SK-N-SH treated with all-trans-retinoic acid at 6 μM for 48 hours (cell line): ENCODE measurements at regions not wholly inside any gene's neighbourhood (a gene's known extent, or its start where the extent isn't known, plus 50 kb on each side); places are given as distances from the start of the nearest gene placed in this dataset.

ENCODE experiments used
- ARNTL ChIP-seq: fragments of 450-650 bp; formaldehyde crosslinking; IDR thresholded peaks from 2 replicates; pipeline ENCODE4 v1.5.0; 2020; ENCODE audit warnings: low read depth, mild to moderate bottlenecking, moderate library complexity, borderline replicate concordance
- GLIS3 ChIP-seq: fragments of 250-450 bp; sonication (Bioruptor Pico); IDR thresholded peaks from 2 replicates; pipeline ENCODE4 v1.5.0; 2020; ENCODE audit warnings: mild to moderate bottlenecking, moderate library complexity
- RARB ChIP-seq: fragments of 250-450 bp; sonication (Bioruptor Pico); IDR thresholded peaks from 2 replicates; pipeline ENCODE4 v1.8.0; 2021; ENCODE audit warnings: mild to moderate bottlenecking, moderate library complexity
- ZFP3 ChIP-seq: fragments of 250-450 bp; sonication (Bioruptor Pico); IDR thresholded peaks from 2 replicates; pipeline ENCODE4 v1.5.0; 2020; ENCODE audit warnings: mild to moderate bottlenecking, moderate library complexity
- TF ChIP-seq, protein P1 (sequence below): fragments of 250-450 bp; sonication (Bioruptor Pico); IDR thresholded peaks from 2 replicates; pipeline ENCODE4 v1.5.1; 2021; ENCODE audit warnings: mild to moderate bottlenecking, moderate library complexity
- TF ChIP-seq, protein P2 (sequence below): fragments of 250-450 bp; sonication (Bioruptor Pico); IDR thresholded peaks from 2 replicates; pipeline ENCODE4 v1.8.0; 2021; ENCODE audit warnings: low read depth, mild to moderate bottlenecking, moderate library complexity, borderline replicate concordance
- TF ChIP-seq, protein P3 (sequence below): fragments of 250-450 bp; sonication (Bioruptor Pico); IDR thresholded peaks from 2 replicates; pipeline ENCODE4 v1.8.0; 2020; ENCODE audit warnings: mild to moderate bottlenecking, moderate library complexity, borderline replicate concordance
- TF ChIP-seq, protein P4 (sequence below): fragments of 250-450 bp; sonication (Bioruptor Pico); IDR thresholded peaks from 2 replicates; pipeline ENCODE4 v1.5.1; 2020; ENCODE audit warnings: low read depth, mild to moderate bottlenecking, moderate library complexity

DNA sequence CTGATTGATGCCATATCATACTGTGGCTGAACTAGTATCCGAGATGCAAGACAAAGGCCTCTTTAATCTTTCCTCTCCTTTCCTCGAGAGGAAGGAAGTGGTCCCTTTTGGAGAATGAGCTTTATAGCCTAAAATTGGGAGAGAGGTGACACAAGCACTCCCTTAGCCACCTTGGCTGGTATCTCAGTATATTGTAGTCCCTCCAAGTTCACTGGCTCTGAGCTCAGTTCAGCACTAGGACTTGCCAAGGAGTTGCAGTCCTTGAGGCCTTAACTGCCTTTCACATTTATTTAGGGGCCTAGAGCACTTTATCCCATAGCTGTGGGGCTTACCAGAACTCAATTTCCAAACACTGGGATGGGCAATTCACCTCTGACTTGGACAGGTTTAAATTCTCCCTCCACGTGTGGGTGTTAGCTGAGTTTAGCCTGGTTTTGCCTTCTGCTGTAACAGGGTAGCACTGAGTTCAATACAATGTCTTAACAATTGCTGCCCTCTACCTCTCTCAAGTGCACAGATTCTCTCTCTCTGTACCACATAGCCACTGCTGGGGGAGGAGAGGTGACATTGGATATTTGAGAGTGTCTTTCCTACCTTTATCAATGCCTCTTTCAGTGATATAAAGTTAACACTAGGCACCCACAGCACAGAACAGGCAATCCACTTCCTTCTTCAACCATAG lies 216.4 kb downstream of the TECRL start:
- TF ChIP-seq ZFP3 (CRISPR knock-in tag) (no peak), RARB (CRISPR knock-in tag) (no peak), ARNTL (CRISPR knock-in tag) (no peak), GLIS3 (no peak)
- TF ChIP-seq, protein P1, sequence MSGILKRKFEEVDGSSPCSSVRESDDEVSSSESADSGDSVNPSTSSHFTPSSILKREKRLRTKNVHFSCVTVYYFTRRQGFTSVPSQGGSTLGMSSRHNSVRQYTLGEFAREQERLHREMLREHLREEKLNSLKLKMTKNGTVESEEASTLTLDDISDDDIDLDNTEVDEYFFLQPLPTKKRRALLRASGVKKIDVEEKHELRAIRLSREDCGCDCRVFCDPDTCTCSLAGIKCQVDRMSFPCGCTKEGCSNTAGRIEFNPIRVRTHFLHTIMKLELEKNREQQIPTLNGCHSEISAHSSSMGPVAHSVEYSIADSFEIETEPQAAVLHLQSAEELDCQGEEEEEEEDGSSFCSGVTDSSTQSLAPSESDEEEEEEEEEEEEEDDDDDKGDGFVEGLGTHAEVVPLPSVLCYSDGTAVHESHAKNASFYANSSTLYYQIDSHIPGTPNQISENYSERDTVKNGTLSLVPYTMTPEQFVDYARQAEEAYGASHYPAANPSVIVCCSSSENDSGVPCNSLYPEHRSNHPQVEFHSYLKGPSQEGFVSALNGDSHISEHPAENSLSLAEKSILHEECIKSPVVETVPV = no peak
- TF ChIP-seq, protein P2, sequence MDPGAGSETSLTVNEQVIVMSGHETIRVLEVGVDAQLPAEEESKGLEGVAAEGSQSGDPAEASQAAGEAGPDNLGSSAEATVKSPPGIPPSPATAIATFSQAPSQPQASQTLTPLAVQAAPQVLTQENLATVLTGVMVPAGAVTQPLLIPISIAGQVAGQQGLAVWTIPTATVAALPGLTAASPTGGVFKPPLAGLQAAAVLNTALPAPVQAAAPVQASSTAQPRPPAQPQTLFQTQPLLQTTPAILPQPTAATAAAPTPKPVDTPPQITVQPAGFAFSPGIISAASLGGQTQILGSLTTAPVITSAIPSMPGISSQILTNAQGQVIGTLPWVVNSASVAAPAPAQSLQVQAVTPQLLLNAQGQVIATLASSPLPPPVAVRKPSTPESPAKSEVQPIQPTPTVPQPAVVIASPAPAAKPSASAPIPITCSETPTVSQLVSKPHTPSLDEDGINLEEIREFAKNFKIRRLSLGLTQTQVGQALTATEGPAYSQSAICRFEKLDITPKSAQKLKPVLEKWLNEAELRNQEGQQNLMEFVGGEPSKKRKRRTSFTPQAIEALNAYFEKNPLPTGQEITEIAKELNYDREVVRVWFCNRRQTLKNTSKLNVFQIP (CRISPR knock-in tag) = no peak
- TF ChIP-seq, protein P3, sequence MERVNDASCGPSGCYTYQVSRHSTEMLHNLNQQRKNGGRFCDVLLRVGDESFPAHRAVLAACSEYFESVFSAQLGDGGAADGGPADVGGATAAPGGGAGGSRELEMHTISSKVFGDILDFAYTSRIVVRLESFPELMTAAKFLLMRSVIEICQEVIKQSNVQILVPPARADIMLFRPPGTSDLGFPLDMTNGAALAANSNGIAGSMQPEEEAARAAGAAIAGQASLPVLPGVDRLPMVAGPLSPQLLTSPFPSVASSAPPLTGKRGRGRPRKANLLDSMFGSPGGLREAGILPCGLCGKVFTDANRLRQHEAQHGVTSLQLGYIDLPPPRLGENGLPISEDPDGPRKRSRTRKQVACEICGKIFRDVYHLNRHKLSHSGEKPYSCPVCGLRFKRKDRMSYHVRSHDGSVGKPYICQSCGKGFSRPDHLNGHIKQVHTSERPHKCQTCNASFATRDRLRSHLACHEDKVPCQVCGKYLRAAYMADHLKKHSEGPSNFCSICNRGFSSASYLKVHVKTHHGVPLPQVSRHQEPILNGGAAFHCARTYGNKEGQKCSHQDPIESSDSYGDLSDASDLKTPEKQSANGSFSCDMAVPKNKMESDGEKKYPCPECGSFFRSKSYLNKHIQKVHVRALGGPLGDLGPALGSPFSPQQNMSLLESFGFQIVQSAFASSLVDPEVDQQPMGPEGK = no peak
- TF ChIP-seq, protein P4, sequence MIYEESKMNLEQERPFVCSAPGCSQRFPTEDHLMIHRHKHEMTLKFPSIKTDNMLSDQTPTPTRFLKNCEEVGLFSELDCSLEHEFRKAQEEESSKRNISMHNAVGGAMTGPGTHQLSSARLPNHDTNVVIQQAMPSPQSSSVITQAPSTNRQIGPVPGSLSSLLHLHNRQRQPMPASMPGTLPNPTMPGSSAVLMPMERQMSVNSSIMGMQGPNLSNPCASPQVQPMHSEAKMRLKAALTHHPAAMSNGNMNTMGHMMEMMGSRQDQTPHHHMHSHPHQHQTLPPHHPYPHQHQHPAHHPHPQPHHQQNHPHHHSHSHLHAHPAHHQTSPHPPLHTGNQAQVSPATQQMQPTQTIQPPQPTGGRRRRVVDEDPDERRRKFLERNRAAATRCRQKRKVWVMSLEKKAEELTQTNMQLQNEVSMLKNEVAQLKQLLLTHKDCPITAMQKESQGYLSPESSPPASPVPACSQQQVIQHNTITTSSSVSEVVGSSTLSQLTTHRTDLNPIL (CRISPR knock-in tag) = no peak
